GM19372 (cell line): ENCODE measurements at regions not wholly inside any gene's neighbourhood (a gene's known extent, or its start where the extent isn't known, plus 50 kb on each side); places are given as distances from the start of the nearest gene placed in this dataset.

ENCODE experiments used
- ATAC-seq: cut with Tn5 transposase; IDR thresholded peaks from one replicate; pipeline ENCODE4 v1.9.1; 2021; ENCODE audit warnings: mild to moderate bottlenecking, low read depth, moderate library complexity; ENCODE audit not compliant: unreplicated experiment

GRCh38 chr6:25061289-25061936 is 125.7 kb upstream of the RIPOR2 start:
- no peak for ATAC-seq

DNA sequence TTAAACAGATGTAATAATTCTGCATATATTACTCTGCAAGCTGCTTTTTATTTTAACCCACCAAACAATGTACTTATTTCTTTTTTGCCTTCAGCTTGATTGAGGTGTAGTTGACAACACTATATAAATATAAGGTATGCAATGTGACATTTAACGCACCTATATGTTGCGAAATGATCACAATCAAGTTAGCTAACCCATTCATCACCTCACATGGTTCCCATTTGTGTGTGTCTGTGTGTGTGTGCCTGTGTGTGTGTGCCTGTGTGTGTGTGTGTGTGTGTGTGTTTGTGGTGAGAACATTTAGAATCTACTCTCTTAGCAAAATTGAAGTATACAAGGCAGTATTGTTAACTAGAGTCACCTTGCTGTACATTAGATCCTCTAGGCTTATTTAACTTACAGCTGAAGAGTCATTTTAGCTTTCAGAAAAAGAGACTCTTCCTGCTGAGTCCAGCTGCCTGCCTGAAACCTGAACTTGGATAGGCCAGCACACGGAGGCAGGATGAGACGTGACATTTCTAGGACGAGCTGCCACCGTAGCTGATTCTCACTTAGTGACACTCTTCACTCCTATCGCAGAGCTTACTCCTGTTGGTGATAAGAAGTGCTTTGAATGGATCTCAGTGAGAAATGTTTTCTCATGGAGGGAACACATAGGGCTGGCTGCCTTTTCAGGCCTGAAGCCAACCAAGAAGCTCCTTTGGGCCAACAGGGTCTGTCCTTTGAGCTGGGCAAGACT is 126.5 kb upstream of the RIPOR2 start:
- no peak for ATAC-seq

- no peak for ATAC-seq
Measured at GRCh38 chr6:25064006-25064405, 128.2 kb upstream of the RIPOR2 start.

- no peak for ATAC-seq
Measured at GRCh38 chr6:25065666-25066065, 129.9 kb upstream of the RIPOR2 start.

DNA sequence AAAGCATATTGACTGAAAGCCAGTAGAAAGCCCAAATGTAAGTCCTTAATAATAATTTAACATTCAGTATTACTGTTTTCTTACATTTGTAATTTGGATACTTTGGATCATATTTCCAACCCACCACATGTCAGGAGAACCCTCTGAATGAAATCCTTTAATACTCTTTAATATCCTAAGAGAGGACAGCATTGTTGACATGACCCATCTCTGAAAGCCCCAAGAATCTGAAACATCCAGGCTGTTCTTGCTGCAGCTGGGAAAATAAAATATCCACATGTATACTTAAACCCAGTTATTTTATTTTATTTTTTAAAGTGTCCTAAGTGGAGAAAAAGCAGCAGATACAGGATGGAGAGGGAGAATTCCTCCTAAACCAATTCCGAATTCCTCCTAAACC is 130.8 kb upstream of the RIPOR2 start:
- no peak for ATAC-seq

- ATAC-seq: no peak
Measured at GRCh38 chr6:25068866-25069265, 133.1 kb upstream of the RIPOR2 start.

DNA sequence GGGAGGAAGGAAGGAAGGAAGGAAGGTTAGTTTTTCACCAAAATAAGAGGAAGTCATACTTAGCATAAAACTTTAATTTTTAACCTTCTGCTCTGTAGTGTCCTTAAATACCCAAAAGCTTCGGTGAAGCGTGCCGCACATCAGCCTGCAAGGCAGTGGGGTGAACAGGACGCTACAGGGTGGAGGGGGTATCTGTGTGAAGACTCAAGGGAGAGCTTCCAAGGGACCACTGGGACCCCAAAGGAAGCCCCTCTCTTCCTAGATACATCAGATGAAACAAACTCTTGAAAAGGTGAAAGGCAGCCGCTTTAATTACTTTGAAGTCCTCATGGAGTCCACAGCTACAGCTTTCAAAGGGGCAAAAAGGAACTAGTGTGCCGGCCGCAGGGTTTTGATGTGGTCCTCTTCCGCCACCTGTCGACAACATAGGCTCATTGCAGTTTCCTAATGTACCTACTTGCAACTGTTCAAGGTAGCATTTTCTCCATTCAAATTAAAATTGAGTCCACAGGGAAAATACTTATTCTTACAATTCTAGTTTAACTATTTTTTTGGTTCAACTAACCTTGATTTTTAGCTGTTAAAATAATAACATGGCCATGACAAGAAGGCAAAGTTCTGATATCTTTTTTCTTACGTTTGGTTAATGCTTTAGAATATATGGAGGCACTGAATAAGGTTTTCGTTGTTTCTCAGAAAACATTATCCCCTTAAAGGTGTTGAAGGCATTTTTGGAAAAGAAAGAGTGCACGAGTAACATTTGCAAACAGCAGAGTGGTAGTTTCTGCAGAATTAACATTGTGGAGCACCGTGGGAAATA is 135.0 kb upstream of the RIPOR2 start:
- ATAC-seq: peak; percentile 75

- ATAC-seq: no peak
Measured at GRCh38 chr6:25078141-25078540, 142.4 kb upstream of the RIPOR2 start.

DNA sequence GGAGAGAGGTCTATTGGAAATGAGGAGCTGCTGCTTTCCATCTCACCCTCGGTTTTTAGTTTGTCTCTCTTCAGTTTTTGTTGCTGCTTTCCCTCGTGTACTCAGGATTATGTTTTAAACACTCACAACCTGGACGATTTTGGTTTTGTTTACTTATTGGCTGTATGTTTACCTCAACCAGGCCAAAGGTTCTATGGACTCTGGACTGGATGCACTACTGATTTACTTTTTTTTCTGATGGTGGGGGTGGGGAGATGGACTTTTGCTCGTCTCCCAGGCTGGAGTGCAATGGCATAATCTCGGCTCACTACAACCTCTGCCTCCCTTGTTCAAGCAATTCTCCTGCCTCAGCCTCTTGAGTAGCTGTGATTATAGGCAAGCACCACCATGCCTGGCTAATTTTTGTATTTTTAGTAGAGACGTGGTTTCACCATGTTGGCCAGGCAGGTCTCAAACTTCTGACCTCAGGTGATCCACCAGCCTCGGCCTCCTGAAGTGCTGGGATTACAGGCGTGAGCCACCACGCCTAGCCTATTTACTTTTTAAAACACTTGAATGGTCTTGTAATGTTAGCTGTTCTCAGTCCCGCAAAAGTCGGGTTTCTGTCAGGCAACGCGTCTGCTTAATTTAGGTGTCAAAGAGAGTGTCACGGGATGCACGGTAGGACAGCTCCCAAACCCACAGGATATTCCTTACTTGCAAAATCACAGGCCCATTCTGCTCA is 148.2 kb upstream of the RIPOR2 start:
- no peak for ATAC-seq

DNA sequence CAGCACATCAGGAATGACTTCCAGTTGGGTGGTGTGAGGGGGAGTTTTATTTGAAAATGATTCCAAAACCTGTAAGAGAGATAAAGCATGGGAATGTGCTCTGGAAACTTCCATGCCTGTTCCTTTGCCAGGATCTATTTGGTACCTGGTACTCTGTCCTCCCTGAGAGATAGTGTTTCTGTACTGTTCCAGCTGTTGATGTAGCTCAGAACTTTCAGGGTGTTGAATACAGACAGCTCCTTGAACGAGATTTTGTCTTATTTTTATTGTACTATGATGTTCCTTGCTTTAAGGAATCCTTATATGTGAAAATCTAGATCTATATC is 148.7 kb upstream of the RIPOR2 start:
- ATAC-seq: no peak

- no peak for ATAC-seq
Measured at GRCh38 chr6:25085756-25086155, 150.0 kb upstream of the RIPOR2 start.

DNA sequence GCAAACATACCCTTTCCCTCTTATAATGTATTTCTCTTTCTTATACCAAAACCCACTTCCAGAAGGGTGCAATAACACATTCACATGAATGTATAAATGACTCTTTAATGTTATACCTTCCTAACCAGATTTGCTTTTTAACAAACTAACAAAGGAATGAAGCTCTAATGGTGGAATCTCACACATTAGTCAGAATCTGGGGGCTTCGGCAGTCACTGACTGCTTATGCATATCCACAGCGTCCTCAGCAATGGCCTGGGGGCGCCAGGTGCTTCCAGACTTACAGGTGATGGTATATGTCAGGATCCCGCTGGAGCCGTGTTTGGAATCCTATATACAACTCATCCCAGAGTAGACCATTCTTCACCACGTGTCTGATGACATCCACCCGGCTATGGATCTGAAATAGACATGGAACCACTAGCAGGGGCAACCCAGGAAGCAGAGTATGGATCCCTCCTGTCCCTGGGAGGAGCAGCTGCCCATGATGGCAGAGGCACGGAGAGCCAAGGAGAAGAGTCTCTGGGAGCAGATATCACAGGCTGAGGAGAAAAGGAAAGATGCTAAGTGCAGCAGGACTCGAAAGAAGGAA is 150.8 kb upstream of the RIPOR2 start:
- no peak for ATAC-seq

- no peak for ATAC-seq
Measured at GRCh38 chr6:25088513-25088912, 152.8 kb upstream of the RIPOR2 start.

DNA sequence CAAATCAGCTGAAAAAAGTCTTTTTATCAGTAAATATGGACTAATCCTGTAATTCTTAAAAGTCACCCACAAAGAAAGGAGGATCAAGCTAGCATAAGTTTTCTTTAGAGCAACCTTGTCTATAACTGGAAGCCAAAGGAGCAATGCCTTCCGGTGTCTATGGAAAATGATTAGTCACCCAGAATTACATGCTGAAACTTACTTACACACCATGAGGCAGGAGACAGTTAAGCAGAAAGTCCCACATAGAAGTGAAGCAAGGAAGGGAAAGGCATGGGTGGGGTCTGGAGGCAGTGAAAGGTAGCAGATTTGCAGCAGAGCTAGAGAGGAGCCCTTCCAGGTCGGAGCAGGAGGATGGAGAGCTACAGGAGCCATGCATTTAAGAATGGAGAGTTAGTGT is 153.7 kb upstream of the RIPOR2 start:
- ATAC-seq: no peak

DNA sequence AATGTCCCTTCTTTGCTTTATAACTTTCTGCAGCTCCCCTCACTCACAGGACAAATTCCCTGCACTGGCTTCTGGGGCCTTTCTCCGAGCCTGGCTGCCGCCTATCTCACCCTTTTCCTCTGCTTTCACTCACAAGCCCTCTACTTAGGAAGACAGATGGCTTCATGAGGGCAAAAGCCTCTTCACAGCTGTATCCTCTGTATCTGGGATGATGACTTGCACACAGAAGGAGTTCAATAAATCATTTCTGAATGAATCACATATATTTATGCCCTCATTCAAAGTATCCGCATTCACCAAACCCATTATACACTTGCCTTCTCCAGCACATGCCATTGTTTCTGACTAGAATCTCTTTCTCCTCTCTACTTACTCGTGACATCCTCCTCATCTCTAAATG is 159.0 kb upstream of the RIPOR2 start:
- ATAC-seq: no peak

- no peak for ATAC-seq
Measured at GRCh38 chr6:25100288-25100687, 164.5 kb upstream of the RIPOR2 start.

DNA sequence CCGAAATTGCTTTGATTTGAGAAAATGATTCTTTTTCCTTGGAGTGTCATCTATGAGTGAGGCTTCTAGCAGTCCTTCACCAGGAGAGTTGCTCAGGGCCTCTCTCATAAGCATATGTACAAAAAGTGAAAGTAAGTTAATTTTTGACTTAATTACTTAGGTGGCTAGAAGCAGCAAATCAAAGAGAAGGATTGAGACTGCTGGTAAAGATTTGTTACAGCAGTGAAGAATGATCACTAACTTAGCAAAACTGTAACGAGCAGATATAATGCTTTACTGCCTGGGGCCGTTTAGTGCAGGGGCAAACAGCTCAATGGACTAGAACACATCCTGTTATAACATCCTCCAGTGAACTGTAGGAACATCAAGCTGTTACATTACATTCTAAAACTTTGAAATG is 167.8 kb upstream of the RIPOR2 start:
- no peak for ATAC-seq

DNA sequence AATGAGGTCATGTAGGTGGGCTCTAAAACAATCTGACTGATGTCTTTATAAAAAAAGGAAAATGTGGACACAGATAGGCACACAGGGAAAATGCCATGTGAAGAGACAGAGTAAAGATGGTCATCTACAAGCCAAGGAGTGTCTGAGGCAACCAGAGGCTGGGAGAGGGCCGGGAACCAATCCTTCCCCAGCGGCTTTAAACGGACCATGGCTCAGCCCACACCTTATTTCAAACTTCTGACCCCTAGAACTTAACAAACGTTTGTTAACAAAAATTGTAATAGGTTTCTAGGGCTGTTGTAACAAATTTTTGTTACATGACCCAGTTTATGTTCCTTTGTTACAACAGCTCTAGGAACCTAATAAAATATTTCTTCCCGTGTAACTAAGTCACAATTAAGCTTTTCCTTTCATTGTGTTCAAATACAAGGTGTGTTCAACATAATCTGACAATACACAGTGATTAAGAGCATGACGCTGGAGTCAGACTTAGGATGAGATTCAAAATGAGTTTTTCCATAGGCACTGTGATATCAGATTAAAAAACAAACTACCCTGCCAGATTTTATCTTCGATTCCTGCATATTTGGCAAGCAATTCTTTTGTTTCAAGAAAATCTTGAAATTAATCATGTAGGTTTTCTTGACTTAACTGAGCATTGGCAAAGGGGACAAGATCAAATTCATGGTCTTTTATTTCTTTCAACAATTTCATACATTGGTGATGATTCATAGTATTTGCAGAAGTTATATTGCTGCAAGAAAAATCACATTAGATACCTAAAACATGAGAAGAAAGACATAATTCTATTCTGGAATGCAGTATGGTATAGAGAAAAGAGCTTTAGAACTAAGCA is 169.5 kb upstream of the RIPOR2 start:
- no peak for ATAC-seq

DNA sequence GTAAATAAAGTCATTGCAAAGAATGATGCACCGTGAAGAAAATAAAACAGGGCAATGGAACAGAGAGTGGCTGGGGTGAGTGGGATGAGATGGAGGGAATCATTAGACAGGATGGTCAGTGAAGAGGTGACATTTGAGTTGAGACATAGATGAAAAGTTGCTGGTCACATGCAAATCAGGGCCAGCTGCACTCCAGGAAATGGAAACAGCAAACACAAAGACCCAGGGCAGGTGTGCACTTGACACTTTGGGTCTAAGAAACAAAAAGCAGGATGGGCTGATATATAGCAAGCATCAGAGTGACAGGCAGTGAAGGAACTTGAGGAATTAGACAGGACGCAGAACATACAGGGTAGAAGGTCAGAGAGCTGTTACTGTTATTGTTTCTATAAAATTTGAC is 171.5 kb upstream of the RIPOR2 start:
- ATAC-seq: no peak

GRCh38 chr6:25111782-25112181 is 167.4 kb upstream of the CARMIL1 start:
- no peak for ATAC-seq
